Suprapubic skin (tissue), 4 donors: ENCODE measurements at regions not wholly inside any gene's neighbourhood (a gene's known extent, or its start where the extent isn't known, plus 50 kb on each side); places are given as distances from the start of the nearest gene placed in this dataset.

Experiments used
- DNase-seq, 2 donors: peaks; one replicate each; pipeline ENCODE4 v3.0.0-alpha.2; 2019; ENCODE audit warnings: low spot score in 2 of 2
- H3K27ac ChIP-seq: fragments of 200-600 bp; sonication (generic); one replicate; pipeline ENCODE4 v1.5.1; 2019
- H3K27me3 ChIP-seq: fragments of 200-600 bp; sonication (generic); one replicate; pipeline ENCODE4 v1.5.1; 2019
- H3K36me3 ChIP-seq: fragments of 200-600 bp; sonication (generic); one replicate; pipeline ENCODE4 v1.5.1; 2019
- H3K4me1 ChIP-seq: fragments of 200-600 bp; sonication (generic); one replicate; pipeline ENCODE4 v1.5.1; 2019
- H3K4me3 ChIP-seq: fragments of 200-600 bp; sonication (generic); one replicate; pipeline ENCODE4 v1.5.1; 2019; ENCODE audit warnings: mild to moderate bottlenecking
- H3K9me3 ChIP-seq: fragments of 200-600 bp; sonication (generic); one replicate; pipeline ENCODE4 v1.5.1; 2019
- EP300 ChIP-seq: sonication (generic); formaldehyde crosslinking; IDR thresholded peaks from one replicate; pipeline ENCODE4 v1.6.1; 2017; ENCODE audit warnings: antibody characterized with exemption
- POLR2A ChIP-seq, 2 donors: fragments of 450-650 bp; IDR thresholded peaks; one replicate each; pipeline ENCODE4 v1.6.1; 2017; ENCODE audit warnings: antibody characterized with exemption in 2 of 2, mild to moderate bottlenecking in 2 of 2, moderate library complexity in 2 of 2
- POLR2AphosphoS5 ChIP-seq, 3 donors: sonication (generic); formaldehyde crosslinking; IDR thresholded peaks; one replicate each; pipeline ENCODE4 v1.6.1; 2017; ENCODE audit warnings: antibody characterized with exemption in 3 of 3
- WGBS: methylation state at CpG from one replicate; pipeline ENCODE4 v1.1.5; 2018; 5-methylcytosine and 5-hydroxymethylcytosine counted together
- TF ChIP-seq, protein P1 (sequence below), 2 donors: fragments of 200-600 bp in 1 of 2; fragments of 450-650 bp in 1 of 2; sonication (generic) in 1 of 2; IDR thresholded peaks; one replicate each; pipeline ENCODE4 v1.5.1; 2016 to 2019; ENCODE audit warnings: antibody characterized with exemption in 2 of 2, mild to moderate bottlenecking in 1 of 2, moderate library complexity in 1 of 2

DNA sequence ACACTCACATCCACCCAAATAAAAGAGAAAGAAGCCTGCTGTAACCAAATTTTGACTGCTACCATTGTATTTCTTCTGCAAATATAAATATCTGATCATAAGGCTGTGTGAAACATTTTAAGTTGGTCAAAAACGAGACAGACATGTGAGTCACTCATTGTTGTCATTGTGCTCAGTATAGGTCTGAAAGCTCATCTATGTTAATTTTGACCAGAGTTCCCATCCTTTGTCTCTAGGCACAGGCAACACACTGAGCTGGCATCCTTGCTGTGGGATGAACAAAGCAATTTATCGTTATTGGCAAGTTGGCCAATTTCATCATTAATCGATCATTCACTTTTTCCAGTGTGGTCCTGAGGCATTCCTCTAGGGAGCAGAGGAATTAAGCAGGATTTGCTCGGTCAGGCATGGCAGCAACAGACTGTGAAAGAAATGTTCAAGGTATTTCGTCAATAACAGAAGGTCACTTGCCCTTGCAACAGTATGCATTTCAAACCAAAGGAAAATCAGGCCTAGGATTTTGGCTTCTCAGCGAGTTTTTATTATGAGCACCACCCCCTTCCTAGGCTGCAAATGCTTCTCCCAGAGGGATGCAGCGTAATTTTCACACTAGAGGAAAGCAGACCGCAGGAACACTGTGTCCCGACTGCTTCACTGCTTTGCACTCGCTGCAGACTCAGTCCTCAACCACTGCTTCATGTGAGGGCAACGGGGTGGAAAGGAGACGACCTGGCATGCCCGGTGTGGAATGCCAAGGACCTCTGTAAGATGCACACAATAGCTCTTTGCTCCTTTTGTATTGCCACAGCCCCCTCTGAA is 87.9 kb upstream of the SMYD2 start:
- Histone ChIP-seq H3K27ac (no peak overlapping the region), H3K9me3 (no peaks in the 10 kb centered on the region), H3K4me3 (no peak overlapping the region), H3K27me3 (peaks cover 18% of the 10 kb centered on the region), H3K4me1 (no peaks in the 10 kb centered on the region), H3K36me3 (no peaks in the 10 kb centered on the region)
- TF ChIP-seq POLR2A (IDR thresholded peaks at IDR 0.05) (no peak), POLR2AphosphoS5 (IDR thresholded peaks at IDR 0.05) (no peak), EP300 (no peak)
- TF ChIP-seq, protein P1, sequence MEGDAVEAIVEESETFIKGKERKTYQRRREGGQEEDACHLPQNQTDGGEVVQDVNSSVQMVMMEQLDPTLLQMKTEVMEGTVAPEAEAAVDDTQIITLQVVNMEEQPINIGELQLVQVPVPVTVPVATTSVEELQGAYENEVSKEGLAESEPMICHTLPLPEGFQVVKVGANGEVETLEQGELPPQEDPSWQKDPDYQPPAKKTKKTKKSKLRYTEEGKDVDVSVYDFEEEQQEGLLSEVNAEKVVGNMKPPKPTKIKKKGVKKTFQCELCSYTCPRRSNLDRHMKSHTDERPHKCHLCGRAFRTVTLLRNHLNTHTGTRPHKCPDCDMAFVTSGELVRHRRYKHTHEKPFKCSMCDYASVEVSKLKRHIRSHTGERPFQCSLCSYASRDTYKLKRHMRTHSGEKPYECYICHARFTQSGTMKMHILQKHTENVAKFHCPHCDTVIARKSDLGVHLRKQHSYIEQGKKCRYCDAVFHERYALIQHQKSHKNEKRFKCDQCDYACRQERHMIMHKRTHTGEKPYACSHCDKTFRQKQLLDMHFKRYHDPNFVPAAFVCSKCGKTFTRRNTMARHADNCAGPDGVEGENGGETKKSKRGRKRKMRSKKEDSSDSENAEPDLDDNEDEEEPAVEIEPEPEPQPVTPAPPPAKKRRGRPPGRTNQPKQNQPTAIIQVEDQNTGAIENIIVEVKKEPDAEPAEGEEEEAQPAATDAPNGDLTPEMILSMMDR (IDR thresholded peaks at IDR 0.05): no peak
- DNase-seq: no peak
- WGBS: 78% methylated on average over 13 of the region's 13 CpGs

DNA sequence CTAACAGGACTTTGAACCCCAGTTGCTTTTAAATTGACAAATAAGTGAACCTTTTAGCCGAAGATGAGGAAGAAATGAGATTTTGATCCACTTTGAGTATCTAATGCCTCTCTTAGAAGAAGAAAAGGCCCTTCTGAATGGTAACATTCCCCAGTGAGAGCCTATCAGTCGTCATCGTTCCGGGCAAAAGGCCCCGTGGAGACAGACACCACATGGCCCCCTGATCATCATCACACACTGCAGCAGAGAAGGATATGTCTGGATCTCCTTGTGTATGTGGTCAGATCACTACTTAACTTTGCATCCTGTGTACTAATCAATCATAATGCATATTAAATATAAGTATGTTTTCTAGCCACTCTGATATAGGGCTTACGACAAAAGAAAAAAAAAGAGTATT is 87.3 kb upstream of the SMYD2 start:
- no peak for DNase-seq
- TF ChIP-seq POLR2A (IDR thresholded peaks at IDR 0.05) (no peak), POLR2AphosphoS5 (IDR thresholded peaks at IDR 0.05) (no peak), EP300 (no peak)
- TF ChIP-seq, protein P1 (IDR thresholded peaks at IDR 0.05): no peak
- peaks cover 12% of the 10 kb centered on the region for H3K27me3 ChIP-seq
- H3K27ac ChIP-seq: no peak overlapping the region
- no peaks in the 10 kb centered on the region for H3K9me3 ChIP-seq
- no peaks in the 10 kb centered on the region for H3K4me1 ChIP-seq
- H3K4me3 ChIP-seq: no peak overlapping the region
- 58% methylated on average over 6 of the region's 6 CpGs for WGBS
- H3K36me3 ChIP-seq: no peaks in the 10 kb centered on the region

DNA sequence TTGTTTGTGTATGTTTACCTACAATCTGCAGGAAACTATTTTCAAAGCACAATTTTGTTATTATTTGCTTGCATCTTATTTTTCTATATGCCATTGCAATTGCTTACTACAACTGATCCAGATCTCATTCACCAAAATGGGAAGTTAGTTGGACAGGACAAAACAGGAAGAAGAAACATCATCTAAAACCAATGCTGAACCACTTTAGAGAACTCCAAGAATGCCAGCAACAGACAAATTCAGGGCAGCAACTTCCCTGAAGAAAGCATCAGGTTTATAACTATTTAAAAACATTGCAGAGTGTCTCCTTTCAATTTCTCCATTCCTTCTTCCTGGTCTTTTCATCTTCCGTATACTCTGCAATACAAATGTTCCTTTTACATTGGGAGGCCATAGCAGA is 82.4 kb upstream of the SMYD2 start:
- DNase-seq: no peak
- Histone ChIP-seq H3K4me3 (no peak overlapping the region), H3K36me3 (no peaks in the 10 kb centered on the region), H3K27ac (no peak overlapping the region), H3K4me1 (no peaks in the 10 kb centered on the region), H3K9me3 (no peaks in the 10 kb centered on the region), H3K27me3 (peaks cover 2% of the 10 kb centered on the region)
- WGBS: 82% methylated on average over 1 of the region's 1 CpG
- TF ChIP-seq EP300: no peak
- TF ChIP-seq POLR2AphosphoS5 (IDR thresholded peaks at IDR 0.05): no peak
- TF ChIP-seq, protein P1 (IDR thresholded peaks at IDR 0.05): no peak
- no peak for TF ChIP-seq POLR2A (IDR thresholded peaks at IDR 0.05)

DNA sequence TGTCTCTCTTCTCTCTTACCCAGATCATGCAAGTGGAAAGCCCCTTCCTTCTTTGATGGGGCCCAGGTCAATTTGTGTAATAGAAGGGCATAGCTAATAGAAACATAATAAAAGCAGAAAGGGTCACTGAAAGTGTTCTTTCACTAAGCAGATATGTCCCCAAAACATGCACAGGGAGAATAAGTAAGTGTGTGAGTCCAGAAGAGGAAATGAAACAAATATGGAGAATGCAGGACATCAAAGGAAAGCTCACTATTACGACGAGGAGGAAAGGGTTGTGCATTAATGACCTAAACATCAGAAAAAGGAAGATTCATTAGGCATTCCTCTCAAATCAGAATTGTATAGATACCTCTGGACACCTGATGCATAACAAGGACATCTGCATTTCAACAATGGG is 81.4 kb upstream of the SMYD2 start:
- no peak overlapping the region for H3K27ac ChIP-seq

DNA sequence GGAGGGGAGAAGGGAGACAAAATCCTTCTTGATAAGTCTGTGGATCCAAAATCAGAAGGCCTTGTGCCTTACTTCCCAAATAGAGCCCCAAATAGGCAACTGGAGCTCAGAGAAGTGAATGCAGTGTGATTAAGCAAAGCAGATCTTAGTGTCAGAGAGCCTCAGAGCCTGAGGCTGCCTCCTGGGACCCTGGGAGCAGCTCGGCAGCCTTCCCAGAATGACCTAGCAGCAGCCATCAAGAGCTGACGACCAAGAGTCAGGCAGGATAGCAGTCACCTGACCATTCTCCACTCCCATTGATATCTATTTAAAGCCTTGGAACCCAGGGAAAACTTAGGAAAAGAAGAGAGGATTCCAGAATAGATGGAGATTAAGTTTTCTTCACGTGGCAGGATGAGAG is 78.0 kb upstream of the SMYD2 start:
- no peaks in the 10 kb centered on the region for H3K9me3 ChIP-seq
- H3K27me3 ChIP-seq: no peaks in the 10 kb centered on the region
- no peak overlapping the region for H3K27ac ChIP-seq
- no peak for TF ChIP-seq EP300
- TF ChIP-seq POLR2A (IDR thresholded peaks at IDR 0.05): no peak
- TF ChIP-seq POLR2AphosphoS5 (IDR thresholded peaks at IDR 0.05): no peak
- TF ChIP-seq, protein P1 (IDR thresholded peaks at IDR 0.05): no peak
- no peak for DNase-seq
- H3K4me1 ChIP-seq: no peaks in the 10 kb centered on the region
- no peak overlapping the region for H3K4me3 ChIP-seq
- H3K36me3 ChIP-seq: no peaks in the 10 kb centered on the region
- WGBS: 80% methylated on average over 3 of the region's 3 CpGs

More for the DNA sequence above, 81.4 kb upstream of the SMYD2 start:
- H3K27me3 ChIP-seq: no peaks in the 10 kb centered on the region
- no peaks in the 10 kb centered on the region for H3K9me3 ChIP-seq
- H3K4me3 ChIP-seq: no peak overlapping the region
- DNase-seq: no peak
- H3K4me1 ChIP-seq: no peaks in the 10 kb centered on the region
- no peaks in the 10 kb centered on the region for H3K36me3 ChIP-seq
- TF ChIP-seq POLR2A (IDR thresholded peaks at IDR 0.05): no peak
- TF ChIP-seq, protein P1 (IDR thresholded peaks at IDR 0.05): no peak
- no peak for TF ChIP-seq POLR2AphosphoS5 (IDR thresholded peaks at IDR 0.05)
- TF ChIP-seq EP300: no peak
- WGBS: 67% methylated on average over 2 of the region's 2 CpGs
